KMS-11 (cell line): ENCODE measurements at regions not wholly inside any gene's neighbourhood (a gene's known extent, or its start where the extent isn't known, plus 50 kb on each side); places are given as distances from the start of the nearest gene placed in this dataset.

Experiments
- H2AFZ ChIP-seq: fragments of 200-600 bp; sonication (generic); 2 replicates; pipeline ENCODE4 v1.6.1; 2016; ENCODE audit warnings: antibody characterized with exemption, mixed run types, low read depth
- H3K27ac ChIP-seq: fragments of 200-600 bp; sonication (generic); 2 replicates; pipeline ENCODE4 v1.6.1; 2016; ENCODE audit warnings: mild to moderate bottlenecking, mixed run types
- H3K27me3 ChIP-seq: fragments of 200-600 bp; sonication (generic); 2 replicates; pipeline ENCODE4 v1.6.1; 2017; ENCODE audit warnings: mild to moderate bottlenecking, low read depth, mixed run types, moderate library complexity; ENCODE audit not compliant: insufficient read depth
- H3K36me3 ChIP-seq: fragments of 200-600 bp; sonication (generic); 2 replicates; pipeline ENCODE4 v1.6.1; 2017; ENCODE audit warnings: mild to moderate bottlenecking, mixed run types; ENCODE audit not compliant: insufficient read depth
- H3K4me1 ChIP-seq: fragments of 200-600 bp; sonication (generic); 2 replicates; pipeline ENCODE4 v1.6.1; 2016; ENCODE audit warnings: mild to moderate bottlenecking, low read depth, mixed run types; ENCODE audit not compliant: poor library complexity, severe bottlenecking
- H3K4me2 ChIP-seq: fragments of 200-600 bp; sonication (generic); 2 replicates; pipeline ENCODE4 v1.7.0; 2016; ENCODE audit warnings: mild to moderate bottlenecking, mixed run types
- H3K4me3 ChIP-seq: fragments of 200-600 bp; sonication (generic); IDR thresholded peaks from 2 replicates; pipeline ENCODE4 v1.6.1; 2017; ENCODE audit warnings: low read depth, low read length, mixed read lengths; ENCODE audit not compliant: insufficient read depth
- H3K79me2 ChIP-seq: fragments of 200-600 bp; sonication (generic); 2 replicates; pipeline ENCODE4 v1.6.1; 2016; ENCODE audit warnings: low read depth, mixed run types; ENCODE audit not compliant: insufficient read depth
- H3K9ac ChIP-seq: fragments of 200-600 bp; sonication (generic); 2 replicates; pipeline ENCODE4 v1.6.1; 2016; ENCODE audit warnings: mild to moderate bottlenecking, mixed run types
- H4K20me1 ChIP-seq: fragments of 200-600 bp; sonication (generic); 2 replicates; pipeline ENCODE4 v1.6.1; 2016; ENCODE audit warnings: mild to moderate bottlenecking, mixed run types; ENCODE audit not compliant: insufficient read depth
- TF ChIP-seq, protein P1 (sequence below): fragments of 200-600 bp; sonication (generic); conservative IDR thresholded peaks from 2 replicates; pipeline ENCODE4 v1.6.1; 2017; ENCODE audit warnings: low read depth, mild to moderate bottlenecking, antibody characterized with exemption, low read length, moderate library complexity, mixed read lengths

- TF ChIP-seq, protein P1, sequence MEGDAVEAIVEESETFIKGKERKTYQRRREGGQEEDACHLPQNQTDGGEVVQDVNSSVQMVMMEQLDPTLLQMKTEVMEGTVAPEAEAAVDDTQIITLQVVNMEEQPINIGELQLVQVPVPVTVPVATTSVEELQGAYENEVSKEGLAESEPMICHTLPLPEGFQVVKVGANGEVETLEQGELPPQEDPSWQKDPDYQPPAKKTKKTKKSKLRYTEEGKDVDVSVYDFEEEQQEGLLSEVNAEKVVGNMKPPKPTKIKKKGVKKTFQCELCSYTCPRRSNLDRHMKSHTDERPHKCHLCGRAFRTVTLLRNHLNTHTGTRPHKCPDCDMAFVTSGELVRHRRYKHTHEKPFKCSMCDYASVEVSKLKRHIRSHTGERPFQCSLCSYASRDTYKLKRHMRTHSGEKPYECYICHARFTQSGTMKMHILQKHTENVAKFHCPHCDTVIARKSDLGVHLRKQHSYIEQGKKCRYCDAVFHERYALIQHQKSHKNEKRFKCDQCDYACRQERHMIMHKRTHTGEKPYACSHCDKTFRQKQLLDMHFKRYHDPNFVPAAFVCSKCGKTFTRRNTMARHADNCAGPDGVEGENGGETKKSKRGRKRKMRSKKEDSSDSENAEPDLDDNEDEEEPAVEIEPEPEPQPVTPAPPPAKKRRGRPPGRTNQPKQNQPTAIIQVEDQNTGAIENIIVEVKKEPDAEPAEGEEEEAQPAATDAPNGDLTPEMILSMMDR = no peak
- H4K20me1 ChIP-seq = no peaks in the 10 kb centered on the region
- no peak overlapping the region for H3K9ac ChIP-seq
- H3K79me2 ChIP-seq = no peaks in the 10 kb centered on the region
- H3K27ac ChIP-seq = no peak overlapping the region
- no peaks in the 10 kb centered on the region for H3K27me3 ChIP-seq
- H3K4me3 ChIP-seq = no peak overlapping the region
- no peaks in the 10 kb centered on the region for H3K36me3 ChIP-seq
- no peak overlapping the region for H3K4me2 ChIP-seq
- no peaks in the 10 kb centered on the region for H3K4me1 ChIP-seq
- H2AFZ ChIP-seq = no peak overlapping the region
Measured at GRCh38 chr2:187126247-187127005, 277.5 kb upstream of the ZSWIM2 start.

- H3K27me3 ChIP-seq = no peaks in the 10 kb centered on the region
- no peaks in the 10 kb centered on the region for H3K79me2 ChIP-seq
- H3K4me3 ChIP-seq = no peak overlapping the region
- H3K9ac ChIP-seq = no peak overlapping the region
- no peaks in the 10 kb centered on the region for H3K4me1 ChIP-seq
- H2AFZ ChIP-seq = no peak overlapping the region
- no peak overlapping the region for H3K4me2 ChIP-seq
- TF ChIP-seq, protein P1 = no peak
- H3K27ac ChIP-seq = no peak overlapping the region
- no peaks in the 10 kb centered on the region for H3K36me3 ChIP-seq
- H4K20me1 ChIP-seq = no peaks in the 10 kb centered on the region
Measured at GRCh38 chr2:187125318-187125717, 276.3 kb upstream of the ZSWIM2 start.

DNA sequence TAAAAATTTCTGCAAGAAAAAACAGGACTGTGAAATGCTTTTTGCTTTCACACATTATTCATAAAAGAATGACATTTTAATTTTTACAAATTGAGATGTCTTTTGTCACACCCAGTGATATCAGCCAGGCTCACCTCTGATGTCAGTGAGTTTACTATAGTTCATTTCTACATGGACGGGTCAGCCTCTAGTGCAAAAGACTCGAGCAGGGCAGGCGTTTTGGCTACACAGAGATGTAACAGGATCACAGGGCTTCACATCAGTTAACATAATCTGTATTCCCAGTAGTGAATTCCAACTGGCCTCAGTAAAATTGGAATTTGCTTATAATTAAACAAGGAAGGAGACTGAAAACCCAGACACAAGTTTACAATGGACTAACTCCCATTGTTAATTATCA, 275.6 kb upstream of the ZSWIM2 start:
- no peak overlapping the region for H3K27ac ChIP-seq
- H3K4me1 ChIP-seq = no peaks in the 10 kb centered on the region
- H4K20me1 ChIP-seq = no peaks in the 10 kb centered on the region
- H2AFZ ChIP-seq = no peak overlapping the region
- H3K79me2 ChIP-seq = no peaks in the 10 kb centered on the region
- H3K27me3 ChIP-seq = no peaks in the 10 kb centered on the region
- H3K36me3 ChIP-seq = no peaks in the 10 kb centered on the region
- H3K4me2 ChIP-seq = no peak overlapping the region
- H3K4me3 ChIP-seq = no peak overlapping the region
- TF ChIP-seq, protein P1 = no peak
- H3K9ac ChIP-seq = no peak overlapping the region

GRCh38 chr2:187118331-187119099, 269.5 kb upstream of the ZSWIM2 start:
- H3K79me2 ChIP-seq = no peaks in the 10 kb centered on the region
- H3K36me3 ChIP-seq = no peaks in the 10 kb centered on the region
- no peak overlapping the region for H3K27ac ChIP-seq
- H3K4me2 ChIP-seq = no peak overlapping the region
- no peaks in the 10 kb centered on the region for H3K27me3 ChIP-seq
- H2AFZ ChIP-seq = no peak overlapping the region
- H3K9ac ChIP-seq = no peak overlapping the region
- H3K4me1 ChIP-seq = no peaks in the 10 kb centered on the region
- no peaks in the 10 kb centered on the region for H4K20me1 ChIP-seq
- H3K4me3 ChIP-seq = no peak overlapping the region
- TF ChIP-seq, protein P1 = no peak
